GM18868 (cell line): ENCODE measurements at regions not wholly inside any gene's neighbourhood (a gene's known extent, or its start where the extent isn't known, plus 50 kb on each side); places are given as distances from the start of the nearest gene placed in this dataset.

ENCODE experiments used
- ATAC-seq: cut with Tn5 transposase; IDR thresholded peaks from one replicate; pipeline ENCODE4 v1.9.1; 2021; ENCODE audit warnings: mild to moderate bottlenecking, moderate library complexity; ENCODE audit not compliant: unreplicated experiment

- no peak for ATAC-seq
Observed at GRCh38 chr2:7697052-7697451, 779.8 kb downstream of the RNF144A start.

DNA sequence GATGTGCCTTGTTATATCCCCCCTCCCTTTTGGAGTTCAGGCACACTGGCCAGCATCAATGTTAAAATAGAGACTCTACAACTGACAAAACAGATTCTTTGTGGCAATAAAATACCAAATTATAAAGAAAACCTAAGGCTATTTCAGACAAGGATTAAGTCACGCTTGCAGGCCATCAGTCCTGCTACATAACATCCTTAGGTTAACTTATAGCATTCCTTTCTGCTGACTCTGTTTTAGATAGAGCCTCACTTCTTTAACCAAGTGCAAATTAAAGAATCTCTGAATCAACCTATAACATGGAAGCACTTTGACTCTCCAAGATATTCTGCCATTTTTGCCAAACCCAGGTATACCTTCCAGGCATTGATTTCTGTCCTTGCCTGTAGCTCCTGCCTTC is 784.6 kb downstream of the RNF144A start:
- no peak for ATAC-seq

- ATAC-seq: no peak
Observed at GRCh38 chr2:7703048-7703447, 785.8 kb downstream of the RNF144A start.

DNA sequence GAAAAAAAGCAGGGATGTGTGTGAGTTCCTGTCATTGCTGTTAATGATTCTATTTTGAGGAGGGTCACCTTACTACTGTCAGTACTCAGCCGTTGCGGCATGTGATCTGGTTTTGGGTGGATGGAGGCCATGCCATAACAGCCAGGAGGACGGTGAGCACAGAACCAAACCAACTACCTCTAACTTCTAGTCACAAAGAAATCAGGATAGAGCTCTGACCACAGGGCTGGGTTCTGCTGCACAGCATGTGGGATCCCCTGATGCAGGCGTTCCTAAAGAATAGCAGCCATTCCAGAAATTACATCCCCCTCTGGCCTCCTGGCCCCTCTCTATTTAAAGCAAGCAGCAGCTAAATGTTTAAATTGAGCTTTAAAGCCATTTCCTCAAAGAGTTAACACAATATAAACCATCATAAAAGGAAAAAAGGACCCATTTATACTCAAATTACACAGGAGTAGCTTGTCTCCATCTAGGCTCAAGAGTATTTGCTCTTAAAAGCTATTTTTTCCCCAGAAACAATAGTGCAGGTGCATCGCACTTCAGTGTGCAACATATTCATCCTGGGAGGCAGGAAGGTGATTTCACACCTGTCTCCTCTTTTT is 786.4 kb downstream of the RNF144A start:
- ATAC-seq: no peak

DNA sequence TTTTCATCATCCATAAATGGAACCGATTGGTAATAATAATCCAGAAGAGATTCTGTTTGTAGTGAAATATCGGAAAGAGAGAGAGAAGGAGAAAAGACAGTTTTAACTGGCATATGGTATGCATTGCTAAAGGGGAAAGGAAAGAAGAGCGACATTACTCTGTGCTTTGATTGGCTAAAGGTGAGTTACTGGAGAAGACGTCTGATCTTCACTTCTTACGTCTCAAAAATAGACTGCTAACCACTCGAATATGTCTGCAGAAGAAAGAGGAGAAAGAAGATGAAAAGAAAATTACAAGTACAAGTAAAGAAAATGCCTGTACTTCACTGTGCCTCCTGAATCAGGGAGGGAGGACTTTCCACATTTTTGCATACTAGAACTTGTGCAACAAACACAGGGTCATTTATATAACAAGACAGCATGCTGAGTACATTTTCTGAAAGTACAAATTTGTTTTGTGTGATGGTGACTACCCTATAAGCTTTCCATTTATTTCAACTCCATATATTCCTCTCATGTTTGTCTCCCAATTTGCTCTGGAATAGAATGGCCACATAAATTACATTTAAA is 787.2 kb downstream of the RNF144A start:
- ATAC-seq: no peak

- ATAC-seq: no peak
Observed at GRCh38 chr2:7706791-7707190, 789.6 kb downstream of the RNF144A start.

GRCh38 chr2:7707723-7708122 is 790.5 kb downstream of the RNF144A start:
- no peak for ATAC-seq

DNA sequence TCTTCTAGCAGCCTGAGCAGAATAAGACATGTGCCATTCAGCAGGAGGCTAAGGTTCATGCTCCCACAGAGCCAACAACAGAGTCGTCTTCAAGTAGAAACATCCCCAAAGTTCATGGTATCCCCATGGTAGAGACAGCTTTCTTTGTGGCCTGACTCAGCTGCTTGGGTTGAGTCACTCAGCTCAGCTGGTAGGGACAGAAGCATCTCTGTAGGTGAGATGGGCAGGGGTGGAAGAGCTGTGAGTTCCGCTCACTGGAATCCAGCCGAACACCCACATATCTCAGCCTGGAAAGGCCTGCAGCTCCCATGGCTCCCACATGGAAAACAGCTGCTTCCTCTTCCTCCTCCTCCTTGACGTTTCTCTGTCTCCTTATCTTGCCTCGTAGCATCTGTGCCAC is 792.7 kb downstream of the RNF144A start:
- ATAC-seq: no peak

DNA sequence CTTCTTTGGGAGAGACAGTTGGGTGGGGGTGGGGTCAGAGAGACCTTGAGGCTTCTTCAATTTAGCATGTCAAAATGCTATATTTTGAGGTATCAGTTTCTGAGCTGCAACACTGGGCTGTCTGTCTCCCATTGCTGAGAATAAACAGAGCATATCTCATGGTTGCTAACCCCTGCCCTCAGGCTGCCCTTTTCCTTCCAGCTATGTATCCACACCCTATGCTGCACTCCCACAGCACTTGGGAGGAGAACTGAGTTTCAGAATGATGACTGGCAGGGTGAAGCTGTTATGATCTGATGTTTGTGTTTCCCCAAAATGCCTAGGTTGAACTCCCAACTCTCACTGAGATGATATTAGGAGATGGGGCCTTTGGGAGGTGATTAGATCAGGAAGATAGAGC is 794.0 kb downstream of the RNF144A start:
- no peak for ATAC-seq

DNA sequence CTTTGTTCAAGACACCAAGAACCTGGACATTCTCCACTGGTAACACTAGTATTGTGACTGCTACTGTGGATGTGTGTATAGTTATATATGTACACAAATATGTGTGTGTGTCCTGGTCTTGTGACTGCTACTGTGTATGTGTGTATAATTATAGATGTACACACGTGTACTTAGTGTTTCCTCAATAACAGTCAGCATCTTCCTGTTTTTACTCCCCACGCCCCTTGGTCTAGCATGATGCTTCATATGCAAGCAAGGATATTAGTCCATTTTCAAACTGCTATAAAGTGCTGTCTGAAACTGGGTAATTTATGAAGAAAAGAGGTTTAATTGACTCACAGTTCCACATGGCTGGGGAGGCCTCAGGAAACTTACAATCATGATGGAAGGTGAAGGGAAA is 802.7 kb downstream of the RNF144A start:
- no peak for ATAC-seq

GRCh38 chr2:7721413-7721995 is 804.3 kb downstream of the RNF144A start:
- no peak for ATAC-seq

DNA sequence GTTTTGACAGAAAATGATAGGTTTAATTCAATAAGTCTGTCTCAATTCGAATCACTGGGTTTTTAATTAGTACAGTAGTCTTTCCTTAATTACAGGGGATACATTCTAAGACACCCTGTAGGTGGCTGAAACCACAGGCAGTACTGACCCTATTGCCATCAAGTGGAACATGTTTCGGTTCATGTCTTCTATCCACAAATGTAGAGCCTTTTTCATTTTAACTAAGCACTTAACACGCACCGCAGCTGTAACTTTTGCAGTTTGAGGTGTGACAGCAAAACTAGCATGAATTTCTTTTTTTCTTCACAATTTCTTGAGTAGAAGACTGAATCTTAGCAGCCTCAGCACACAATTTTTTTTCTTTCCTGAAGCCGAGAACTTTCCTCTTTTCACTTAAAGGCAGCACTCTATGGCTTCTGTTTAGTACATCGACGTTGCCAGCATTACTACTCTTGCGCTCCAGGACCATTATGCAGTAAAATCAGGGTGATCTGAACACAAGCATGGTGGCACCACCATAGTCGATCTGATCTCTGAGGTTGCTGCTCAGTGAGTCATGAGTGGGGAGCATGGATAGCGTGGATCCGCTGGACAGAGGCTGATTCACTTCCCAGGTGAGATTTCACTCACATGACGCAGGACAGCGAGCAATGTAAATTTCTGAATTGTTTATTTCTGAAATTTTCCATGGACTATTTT is 805.1 kb downstream of the RNF144A start:
- ATAC-seq: no peak

DNA sequence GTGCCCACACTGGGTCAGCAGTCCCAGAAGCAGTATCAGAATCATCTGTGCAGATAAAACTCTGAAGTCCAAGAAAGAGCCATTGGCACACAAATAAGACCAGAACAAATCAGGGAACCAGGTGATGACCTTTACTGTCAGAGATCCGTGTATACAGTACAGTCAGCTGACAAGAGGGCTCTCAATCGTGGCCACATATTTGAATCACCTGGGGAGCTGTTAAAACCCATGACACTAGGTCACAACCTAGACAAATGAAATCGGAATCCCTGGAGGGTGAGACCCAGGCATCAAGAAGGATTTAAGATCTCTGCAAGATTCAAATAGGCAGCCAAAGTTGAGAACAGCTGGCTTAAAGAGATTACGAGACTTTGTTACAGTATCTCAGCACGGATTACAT is 807.1 kb downstream of the RNF144A start:
- ATAC-seq: no peak

DNA sequence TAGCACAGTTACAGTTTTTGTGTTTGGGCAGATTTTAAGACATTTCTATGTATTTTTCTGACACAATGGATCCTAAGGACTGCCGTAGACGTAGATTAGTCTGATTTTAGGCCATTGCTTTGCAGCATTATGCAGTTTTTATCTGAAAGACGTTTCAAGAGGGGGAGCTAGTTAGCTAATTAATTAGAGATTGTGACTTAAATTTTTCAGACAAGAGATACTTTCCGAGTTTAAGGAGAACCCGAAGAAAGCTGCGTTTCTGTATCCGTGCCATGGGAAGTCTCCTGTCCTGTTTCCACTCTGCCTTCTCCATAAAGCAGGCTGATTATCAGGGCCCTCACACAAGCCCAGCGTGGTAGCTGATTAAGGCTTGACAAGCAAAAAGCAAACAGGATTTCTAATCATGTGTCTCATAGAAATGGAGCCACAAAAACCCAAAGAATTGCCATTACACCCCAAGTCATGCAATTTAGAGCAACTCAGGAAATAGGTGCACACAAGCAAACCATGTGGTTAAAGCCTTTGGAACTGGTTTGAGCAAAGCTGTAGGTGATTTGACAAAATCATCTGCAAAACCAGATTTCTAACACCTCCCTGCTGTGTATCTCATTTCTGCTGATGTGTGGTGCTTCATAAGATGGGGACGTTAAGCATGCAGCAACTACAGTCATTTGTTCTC is 808.1 kb downstream of the RNF144A start:
- ATAC-seq: no peak

GRCh38 chr2:7725850-7726242 is 808.6 kb downstream of the RNF144A start:
- no peak for ATAC-seq

- ATAC-seq: no peak
Observed at GRCh38 chr2:7726989-7727388, 809.8 kb downstream of the RNF144A start.

DNA sequence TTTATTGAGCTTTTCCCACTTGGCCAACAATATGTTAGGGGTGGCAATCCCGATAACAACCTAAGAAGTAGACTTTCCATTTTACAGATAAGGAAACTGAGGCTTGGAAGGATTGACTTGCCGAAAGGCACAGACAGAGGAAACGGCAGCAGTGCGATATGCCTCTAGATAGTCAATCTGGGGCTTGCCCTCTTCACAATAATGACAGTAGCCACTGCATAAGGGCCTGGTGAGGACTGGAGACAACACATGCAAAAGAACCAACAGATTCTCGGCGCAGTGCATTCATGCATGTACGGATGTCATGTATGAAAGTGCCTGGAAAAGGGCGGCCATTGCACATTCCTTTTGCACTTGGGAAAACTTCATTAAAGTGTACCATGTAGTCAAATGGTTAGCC is 811.2 kb downstream of the RNF144A start:
- ATAC-seq: no peak

DNA sequence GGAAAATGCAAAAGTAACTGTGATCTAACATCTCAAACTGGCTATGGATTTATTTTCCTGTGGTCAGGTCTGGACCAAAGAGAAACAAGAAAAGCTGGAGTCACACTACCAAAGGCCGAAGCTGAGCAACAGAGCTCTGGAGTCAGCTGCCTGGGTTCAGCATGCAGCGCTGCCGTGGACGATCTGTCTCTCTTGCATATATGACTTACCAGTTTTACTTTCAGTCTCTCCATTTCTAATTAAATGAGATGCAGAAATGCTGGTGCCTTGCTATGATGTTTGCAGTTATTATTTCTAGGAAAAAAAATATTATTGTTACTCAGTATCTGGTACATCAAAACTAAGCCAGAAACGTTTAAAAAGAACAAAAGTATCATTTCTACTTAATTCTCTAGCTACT is 813.2 kb downstream of the RNF144A start:
- no peak for ATAC-seq

GRCh38 chr2:7730990-7731389 is 813.8 kb downstream of the RNF144A start:
- no peak for ATAC-seq

- no peak for ATAC-seq
Observed at GRCh38 chr2:7732497-7732896, 815.3 kb downstream of the RNF144A start.

- no peak for ATAC-seq
Observed at GRCh38 chr2:7736646-7737305, 819.6 kb downstream of the RNF144A start.
